Thyroid gland (tissue), 4 donors: ENCODE measurements at regions not wholly inside any gene's neighbourhood (a gene's known extent, or its start where the extent isn't known, plus 50 kb on each side); places are given as distances from the start of the nearest gene placed in this dataset.

Experiments used
- CTCF ChIP-seq, 6 experiments: fragments of 200-600 bp in 3 of 6; fragments of 450-650 bp in 3 of 6; sonication (generic) in 3 of 6; IDR thresholded peaks; one replicate each; pipeline ENCODE4 v1.5.1; 2016 to 2019; ENCODE audit warnings: antibody characterized with exemption in 6 of 6, mild to moderate bottlenecking in 2 of 6, inconsistent platforms in 1 of 6, moderate library complexity in 1 of 6
- POLR2A ChIP-seq, 2 donors: fragments of 450-650 bp; IDR thresholded peaks; one replicate each; pipeline ENCODE4 v1.6.1; 2017; ENCODE audit warnings: antibody characterized with exemption in 2 of 2, mild to moderate bottlenecking in 2 of 2, moderate library complexity in 1 of 2

- no peak for TF ChIP-seq CTCF (IDR thresholded peaks at IDR 0.05)
- TF ChIP-seq POLR2A (IDR thresholded peaks at IDR 0.05), result no peak
Measured at GRCh38 chr18:24734058-24734457, 273.6 kb downstream of the HRH4 start.
